HG03135 (cell line): ENCODE measurements at regions not wholly inside any gene's neighbourhood (a gene's known extent, or its start where the extent isn't known, plus 50 kb on each side); places are given as distances from the start of the nearest gene placed in this dataset.
"Not testable (repeated sequence)": the region's sequence is repeated elsewhere in the genome, so short reads cannot be mapped to it uniquely, and the experiment has no call there.

ENCODE experiments used
- ATAC-seq: cut with Tn5 transposase; IDR thresholded peaks from one replicate; pipeline ENCODE4 v1.9.1; 2021; ENCODE audit warnings: mild to moderate bottlenecking, moderate library complexity; ENCODE audit not compliant: unreplicated experiment

DNA sequence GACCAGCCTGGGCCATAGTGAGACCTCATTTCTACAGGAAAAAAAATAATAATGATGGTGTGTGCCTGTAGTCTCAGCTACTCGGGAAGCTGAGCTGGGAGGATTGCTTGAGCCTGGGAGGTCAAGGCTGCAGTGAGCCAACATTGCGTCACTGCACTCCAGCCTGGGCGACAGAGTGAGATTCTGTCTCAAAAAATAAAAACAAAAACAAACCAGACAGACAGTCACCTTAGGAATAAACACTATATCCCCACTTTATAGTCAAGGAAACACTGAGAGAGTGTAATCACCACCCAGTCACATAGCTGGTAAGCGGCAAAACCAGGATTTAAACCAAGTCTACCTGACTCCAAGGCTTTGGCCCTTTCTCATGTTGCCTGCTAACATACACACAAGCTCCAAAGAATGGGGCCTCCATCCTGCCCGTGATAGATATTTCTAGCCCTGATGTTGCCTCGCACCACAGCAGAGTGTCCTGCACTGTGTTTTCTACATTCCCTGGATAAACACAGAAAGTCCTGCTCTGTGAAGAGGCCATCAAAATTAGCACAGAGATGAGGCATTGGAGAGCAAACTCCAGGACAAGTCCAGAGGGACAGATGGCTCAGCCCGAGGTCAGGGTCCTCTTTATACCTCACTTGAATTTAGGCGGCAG lies 66.1 kb upstream of the SMURF2 start:
- ATAC-seq: no peak

- ATAC-seq: not testable (repeated sequence)
These were observed 63.9 kb upstream of the SMURF2 start for GRCh38 chr17:64726025-64726424.

- ATAC-seq: not testable (repeated sequence)
These were observed 62.1 kb upstream of the SMURF2 start for GRCh38 chr17:64724246-64724645.

DNA sequence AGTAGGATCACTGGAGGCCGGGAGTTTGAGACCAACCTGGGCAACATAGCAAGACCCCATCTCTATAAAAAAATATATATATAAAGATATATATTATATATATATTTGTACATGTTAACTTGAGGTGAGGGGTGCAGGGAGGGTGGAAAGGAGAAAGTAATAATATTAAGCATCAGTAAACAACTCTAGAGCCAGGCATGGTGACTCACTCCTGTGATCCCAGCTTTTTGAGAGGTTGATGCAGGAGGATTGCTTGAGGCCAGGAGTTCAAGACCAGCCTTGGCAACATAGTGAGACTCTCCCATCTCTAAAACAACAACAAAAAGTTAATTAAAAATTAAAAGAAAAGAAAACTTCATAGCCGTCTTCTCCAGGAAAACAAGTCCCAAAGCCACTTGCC lies 61.7 kb upstream of the SMURF2 start:
- no peak for ATAC-seq

DNA sequence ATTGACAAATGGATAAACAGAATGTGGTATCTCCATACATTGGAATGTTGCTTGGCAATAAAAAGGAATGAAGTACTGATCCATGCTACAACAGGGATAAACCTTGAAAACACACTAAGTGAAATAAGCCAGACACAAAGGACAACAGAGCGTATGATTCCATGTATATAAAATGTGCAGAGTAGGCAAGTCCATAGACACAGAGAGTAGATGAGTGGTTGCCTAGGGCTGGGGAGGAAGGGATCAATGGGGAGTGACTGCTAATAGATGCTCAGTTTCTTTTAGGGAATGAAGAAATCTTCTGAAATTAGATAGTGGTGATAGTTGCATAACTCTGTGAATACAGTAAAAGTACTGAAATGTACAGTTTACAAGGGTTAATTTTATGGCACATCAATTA lies 59.4 kb upstream of the SMURF2 start:
- ATAC-seq: not testable (repeated sequence)

DNA sequence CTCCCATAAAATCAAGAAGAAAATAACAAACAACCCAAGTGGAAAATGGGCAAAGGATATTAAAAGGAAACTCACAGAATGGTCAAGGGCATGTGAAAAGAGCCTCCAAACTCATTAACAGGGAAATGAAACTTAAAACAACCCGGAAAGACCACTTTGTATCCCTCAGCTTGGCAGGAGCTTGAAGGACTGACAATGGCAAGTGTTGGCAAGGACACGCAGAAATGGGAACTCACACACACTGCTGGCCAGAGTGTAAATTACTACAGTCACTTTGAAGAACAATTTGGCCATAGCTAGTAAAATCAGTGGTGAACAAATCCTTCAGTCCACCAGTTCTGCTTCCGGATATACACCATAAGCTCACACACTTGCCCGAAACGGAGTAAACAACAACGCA lies 58.1 kb upstream of the SMURF2 start:
- ATAC-seq: not testable (repeated sequence)

DNA sequence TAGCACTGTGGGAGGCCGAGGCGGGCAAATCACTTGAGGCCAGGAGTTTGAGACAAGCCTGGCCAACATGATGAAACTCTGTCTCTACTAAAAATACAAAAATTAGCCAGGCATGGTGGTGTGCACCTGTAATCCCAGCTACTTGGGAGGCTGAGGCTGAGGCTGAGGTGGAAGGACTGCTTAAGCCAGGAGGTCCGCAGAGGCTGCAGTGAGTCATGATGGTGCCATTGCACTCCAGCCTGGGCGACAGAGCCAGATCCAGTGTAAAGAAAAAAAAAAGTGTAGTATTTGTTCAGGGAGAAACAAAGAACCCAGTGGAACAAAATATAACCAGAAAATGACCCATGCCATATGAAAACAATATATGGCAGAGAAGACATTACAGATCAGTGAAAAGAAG lies 57.4 kb upstream of the SMURF2 start:
- not testable (repeated sequence) for ATAC-seq

DNA sequence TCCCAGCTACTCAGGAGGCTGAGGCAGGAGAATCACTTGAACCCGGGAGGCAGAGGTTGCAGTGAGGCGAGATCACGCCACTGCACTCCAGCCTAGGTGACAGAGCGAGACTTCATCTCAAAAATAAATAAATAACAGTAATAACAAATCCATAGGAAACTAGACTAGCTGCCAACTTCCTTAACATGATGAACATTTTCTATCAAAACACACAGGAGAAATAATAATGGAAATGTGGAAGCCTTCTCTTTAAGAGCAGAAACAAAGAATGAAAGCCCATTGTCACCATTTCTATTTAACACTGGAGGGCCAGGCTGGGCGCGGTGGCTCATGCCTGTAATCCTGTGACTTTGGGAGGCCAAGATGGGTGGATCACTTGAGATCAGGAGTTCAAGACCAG lies 56.7 kb upstream of the SMURF2 start:
- ATAC-seq: not testable (repeated sequence)

DNA sequence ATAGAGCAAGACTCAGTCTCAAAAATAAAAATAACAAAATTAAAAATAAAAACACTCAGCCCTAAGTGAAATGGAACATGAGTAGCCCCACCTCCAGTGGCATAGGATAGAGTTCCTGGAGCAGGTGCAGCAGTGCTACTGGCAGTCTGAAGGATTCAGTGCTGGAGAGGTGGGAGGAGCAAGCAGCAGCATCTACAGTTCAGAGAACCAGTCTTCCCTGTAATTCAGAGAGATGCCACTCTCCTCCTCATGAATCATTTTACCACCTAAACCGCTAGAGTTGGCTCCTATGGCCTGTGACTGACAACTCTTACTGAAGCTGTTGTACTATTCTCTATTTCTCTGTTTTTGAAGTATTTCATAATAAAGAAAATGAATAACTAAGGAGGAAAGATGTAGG lies 56.0 kb upstream of the SMURF2 start:
- ATAC-seq: no peak

DNA sequence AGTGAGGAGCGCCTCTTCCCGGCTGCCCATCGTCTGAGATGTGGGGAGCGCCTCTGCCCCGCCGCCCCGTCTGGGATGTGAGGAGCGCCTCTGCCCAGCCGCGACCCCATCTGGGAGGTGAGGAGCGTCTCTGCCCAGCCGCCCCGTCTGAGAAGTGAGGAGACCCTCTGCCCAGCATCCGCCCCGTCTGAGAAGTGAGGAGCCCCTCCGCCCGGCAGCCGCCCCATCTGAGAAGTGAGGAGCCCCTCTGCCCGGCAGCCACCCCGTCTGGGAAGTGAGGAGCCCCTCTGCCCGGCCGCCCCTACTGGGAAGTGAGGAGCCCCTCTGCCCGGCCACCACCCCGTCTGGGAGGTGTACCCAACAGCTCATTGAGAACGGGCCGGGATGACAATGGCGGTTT lies 54.4 kb upstream of the SMURF2 start:
- ATAC-seq: not testable (repeated sequence)

DNA sequence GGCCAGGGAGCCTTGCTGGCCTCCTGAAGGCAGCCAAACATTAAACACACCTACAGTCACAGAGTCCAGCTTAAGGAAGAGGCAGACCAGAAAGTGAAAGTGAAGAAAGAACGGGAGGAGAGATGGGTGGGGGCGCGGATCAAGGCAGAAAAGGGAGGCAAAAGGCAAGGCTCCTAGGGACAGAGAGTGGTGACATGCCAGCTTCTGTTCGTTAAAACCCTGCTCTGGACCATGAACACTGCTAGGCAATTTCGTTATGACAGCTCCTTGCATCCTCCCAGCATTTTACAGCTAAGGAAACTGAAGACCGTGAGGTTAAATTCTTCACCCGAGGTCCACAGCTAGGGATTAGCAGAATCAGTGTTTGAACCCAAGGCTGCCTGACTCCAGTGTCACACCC lies 51.7 kb upstream of the SMURF2 start:
- not testable (repeated sequence) for ATAC-seq

DNA sequence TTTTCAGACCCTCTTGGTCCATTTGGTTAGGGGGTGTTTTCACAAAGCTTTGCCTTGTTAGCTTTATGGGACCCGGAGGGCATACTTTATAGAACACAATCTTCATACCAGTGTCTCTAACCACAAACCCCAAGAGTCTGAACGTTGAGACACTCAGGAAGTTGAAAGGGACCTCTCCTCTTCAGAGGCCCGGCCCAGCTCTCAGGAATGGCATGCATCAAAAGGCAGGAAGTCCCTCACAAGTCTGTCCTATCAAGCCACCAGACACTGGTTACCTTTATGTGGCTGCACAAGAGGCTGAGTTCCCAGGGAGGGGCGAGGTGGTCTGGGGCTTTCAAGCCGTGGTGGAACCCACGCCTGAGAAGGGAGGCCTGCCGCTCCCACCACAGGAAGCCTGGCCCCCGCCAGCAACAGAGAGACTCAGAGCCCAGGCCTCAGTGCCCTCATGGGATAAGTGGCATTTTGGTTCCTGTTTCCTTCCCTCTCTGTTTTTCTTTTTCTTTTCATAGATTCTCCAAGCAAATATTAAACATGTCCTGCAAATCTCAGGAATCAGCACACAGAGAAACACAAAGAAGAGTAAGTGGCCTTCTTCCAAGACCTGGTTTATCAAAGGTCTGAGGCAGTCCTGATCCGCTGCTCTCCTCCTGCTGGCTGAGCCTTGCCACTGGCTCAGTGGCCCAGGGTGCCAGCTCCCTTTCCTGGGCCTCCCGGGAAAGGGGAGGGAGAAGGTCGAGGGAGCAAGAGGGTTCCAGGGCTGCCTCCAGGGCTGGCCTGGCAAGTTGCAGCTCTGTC lies 50.6 kb upstream of the SMURF2 start:
- peak; percentile 61 for ATAC-seq
